Neural cell (in vitro differentiated cells): ENCODE measurements at regions not wholly inside any gene's neighbourhood (a gene's known extent, or its start where the extent isn't known, plus 50 kb on each side); places are given as distances from the start of the nearest gene placed in this dataset.

Experiments used
- H2AFZ ChIP-seq: fragments of 200-600, 300-800 bp; sonication (generic), shearing (Covaris generic); 2 replicates; pipeline ENCODE4 v1.6.0; 2014; ENCODE audit warnings: low read depth, mild to moderate bottlenecking, antibody characterized with exemption, low read length, moderate library complexity
- H3F3A ChIP-seq: fragments of 200-600 bp; shearing (Covaris generic); 2 replicates; pipeline ENCODE4 v1.6.1; 2016; ENCODE audit warnings: mild to moderate bottlenecking, moderate library complexity, mixed read lengths, antibody characterized with exemption, low read length; ENCODE audit not compliant: insufficient read depth, poor library complexity, severe bottlenecking
- H3K27ac ChIP-seq: fragments of 200-600, 300-800 bp; sonication (generic), shearing (Covaris generic); 2 replicates; pipeline ENCODE4 v1.5.1; 2014; ENCODE audit warnings: mild to moderate bottlenecking, low read length, moderate library complexity
- H3K27me3 ChIP-seq: fragments of 300-800, 200-600 bp; sonication (generic), shearing (Covaris generic); 2 replicates; pipeline ENCODE4 v1.6.0; 2014; ENCODE audit warnings: mild to moderate bottlenecking, low read depth, low read length, moderate library complexity; ENCODE audit not compliant: insufficient read depth
- H3K36me3 ChIP-seq: fragments of 300-800, 200-600 bp; sonication (generic), shearing (Covaris generic); 2 replicates; pipeline ENCODE4 v1.5.1; 2014; ENCODE audit warnings: mild to moderate bottlenecking, antibody characterized with exemption, low read length, moderate library complexity; ENCODE audit not compliant: insufficient read depth
- H3K4me2 ChIP-seq: fragments of 300-800, 200-600 bp; sonication (generic), shearing (Covaris generic); 2 replicates; pipeline ENCODE4 v1.6.0; 2014; ENCODE audit warnings: mild to moderate bottlenecking, low read length
- H3K4me3 ChIP-seq: fragments of 300-800, 200-600 bp; sonication (generic), shearing (Covaris generic); 2 replicates; pipeline ENCODE4 v1.5.1; 2014; ENCODE audit warnings: mild to moderate bottlenecking, low read length, moderate library complexity
- H3K79me2 ChIP-seq: fragments of 200-600 bp; shearing (Covaris generic); replicated peaks from 2 replicates; pipeline ENCODE4 v1.6.0; 2014; ENCODE audit warnings: mild to moderate bottlenecking, low read length, moderate library complexity; ENCODE audit not compliant: insufficient read depth
- H3K9ac ChIP-seq: fragments of 300-800, 200-600 bp; sonication (generic), shearing (Covaris generic); 2 replicates; pipeline ENCODE4 v1.6.1; 2016; ENCODE audit warnings: mild to moderate bottlenecking, low read length, mixed read lengths
- H3K9me2 ChIP-seq: fragments of 200-600 bp; shearing (Covaris generic); 2 replicates; pipeline ENCODE4 v1.6.1; 2016; ENCODE audit warnings: mild to moderate bottlenecking, low read length, mixed read lengths; ENCODE audit not compliant: insufficient read depth
- H3K9me3 ChIP-seq: fragments of 200-600, 300-800 bp; sonication (generic), shearing (Covaris generic); 2 replicates; pipeline ENCODE4 v1.6.1; 2016; ENCODE audit warnings: mild to moderate bottlenecking, mixed run types, low read length, moderate library complexity, mixed read lengths
- H4K20me1 ChIP-seq: fragments of 200-600 bp; shearing (Covaris generic); 2 replicates; pipeline ENCODE4 v1.6.1; 2016; ENCODE audit warnings: mild to moderate bottlenecking, mixed run types; ENCODE audit not compliant: insufficient read depth
- EP300 ChIP-seq: fragments of 450-650 bp; conservative IDR thresholded peaks from 2 replicates; pipeline ENCODE4 v1.6.1; 2014; ENCODE audit warnings: antibody characterized with exemption, mild to moderate bottlenecking, moderate library complexity; ENCODE audit not compliant: poor library complexity, severe bottlenecking
- EZH2 ChIP-seq: fragments of 200-600, 300-800 bp; shearing (Covaris generic), sonication (generic); IDR thresholded peaks from 2 replicates; pipeline ENCODE4 v1.6.1; 2014; ENCODE audit warnings: antibody characterized with exemption, low read length, borderline replicate concordance, mild to moderate bottlenecking; ENCODE audit not compliant: insufficient read depth, poor library complexity, severe bottlenecking
- MXI1 ChIP-seq: fragments of 450-650 bp; conservative IDR thresholded peaks from 2 replicates; pipeline ENCODE4 v1.6.1; 2014; ENCODE audit warnings: antibody characterized with exemption, mild to moderate bottlenecking; ENCODE audit not compliant: poor library complexity, severe bottlenecking
- POLR2AphosphoS5 ChIP-seq: IDR thresholded peaks from 2 replicates; pipeline ENCODE4 v1.6.1; 2012
- RAD21 ChIP-seq: fragments of 450-650 bp; conservative IDR thresholded peaks from 2 replicates; pipeline ENCODE4 v1.6.1; 2014; ENCODE audit warnings: antibody characterized with exemption, mild to moderate bottlenecking, moderate library complexity
- SMC3 ChIP-seq: fragments of 450-650 bp; conservative IDR thresholded peaks from 2 replicates; pipeline ENCODE4 v1.6.1; 2014; ENCODE audit warnings: antibody characterized with exemption, mild to moderate bottlenecking, moderate library complexity; ENCODE audit not compliant: poor library complexity
- TAF1 ChIP-seq: IDR thresholded peaks from 2 replicates; pipeline ENCODE4 v1.6.1; 2012; ENCODE audit warnings: low read depth
- TF ChIP-seq, protein P1 (sequence below): IDR thresholded peaks from 2 replicates; pipeline ENCODE4 v1.6.1; 2012; ENCODE audit warnings: borderline replicate concordance
- TF ChIP-seq, protein P2 (sequence below): fragments of 450-650 bp; IDR thresholded peaks from 2 replicates; pipeline ENCODE4 v1.5.1; 2014; ENCODE audit warnings: antibody characterized with exemption, mild to moderate bottlenecking, moderate library complexity; ENCODE audit not compliant: poor library complexity, severe bottlenecking

DNA sequence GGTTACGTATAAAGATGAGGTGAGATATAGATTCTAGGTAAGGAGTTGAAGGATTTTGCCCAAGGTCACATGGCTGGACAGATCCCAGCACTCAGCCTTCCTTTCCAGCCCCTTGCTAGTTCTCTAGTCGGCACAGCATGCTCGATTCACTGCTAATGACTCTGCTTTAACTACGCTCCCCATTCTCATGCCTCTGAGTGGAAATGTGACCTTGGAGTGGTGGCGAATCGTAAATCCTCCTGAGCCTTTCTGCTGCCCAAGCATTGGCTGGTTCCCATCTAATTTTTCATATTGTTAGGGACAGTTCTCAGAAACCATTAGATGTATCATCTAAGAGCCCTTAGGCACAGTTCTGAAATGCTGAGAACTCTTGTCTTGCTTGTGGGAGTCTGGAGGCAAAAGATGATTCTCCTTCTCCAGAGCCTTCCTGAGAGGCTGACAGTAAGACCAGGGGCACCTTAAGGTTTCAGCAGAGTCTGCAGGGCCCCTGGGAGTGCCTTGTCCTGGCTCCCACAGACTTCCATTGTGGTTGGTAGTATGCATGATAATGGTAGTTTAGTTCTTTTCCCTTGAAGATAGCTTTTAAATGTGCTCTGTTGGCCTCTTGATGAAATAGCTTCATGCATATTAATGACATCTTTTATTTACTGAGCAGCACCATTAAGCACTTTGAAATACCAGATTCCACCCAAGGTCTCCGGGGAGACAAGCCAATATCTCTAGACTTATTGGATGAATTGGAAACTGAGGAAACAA lies 377.8 kb upstream of the SLC14A2 start:
- Histone ChIP-seq H3K4me2 (no peak overlapping the region), H3K4me3 (no peak overlapping the region)

DNA sequence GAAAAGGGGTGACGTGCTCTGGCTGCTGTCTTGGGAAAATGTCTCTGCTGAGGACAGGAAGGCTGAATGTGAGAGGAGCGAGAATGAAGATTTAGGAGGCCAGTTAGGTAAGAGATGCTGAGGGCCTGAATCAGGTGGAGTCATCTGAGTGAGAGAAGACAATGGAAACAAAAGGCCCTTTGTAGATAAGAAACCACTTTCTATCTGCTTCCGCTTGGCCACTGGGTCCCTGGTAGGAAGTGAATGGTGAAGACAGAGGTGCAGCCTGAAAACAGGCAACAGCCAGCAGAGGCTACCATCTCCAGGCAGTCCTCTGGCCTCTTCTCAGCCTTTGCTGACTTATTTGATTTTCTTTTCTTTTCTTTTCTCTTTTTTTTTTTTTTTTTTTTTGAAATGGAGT lies 374.0 kb upstream of the SLC14A2 start:
- Histone ChIP-seq H3F3A (no peaks in the 10 kb centered on the region), H3K9ac (no peak overlapping the region), H4K20me1 (no peaks in the 10 kb centered on the region), H3K4me3 (no peak overlapping the region), H3K4me2 (no peak overlapping the region), H3K9me3 (no peaks in the 10 kb centered on the region), H3K36me3 (no peaks in the 10 kb centered on the region), H3K27ac (no peak overlapping the region), H2AFZ (no peak overlapping the region), H3K79me2 (no peaks in the 10 kb centered on the region), H3K9me2 (no peaks in the 10 kb centered on the region), H3K27me3 (no peaks in the 10 kb centered on the region)
- TF ChIP-seq, protein P1, sequence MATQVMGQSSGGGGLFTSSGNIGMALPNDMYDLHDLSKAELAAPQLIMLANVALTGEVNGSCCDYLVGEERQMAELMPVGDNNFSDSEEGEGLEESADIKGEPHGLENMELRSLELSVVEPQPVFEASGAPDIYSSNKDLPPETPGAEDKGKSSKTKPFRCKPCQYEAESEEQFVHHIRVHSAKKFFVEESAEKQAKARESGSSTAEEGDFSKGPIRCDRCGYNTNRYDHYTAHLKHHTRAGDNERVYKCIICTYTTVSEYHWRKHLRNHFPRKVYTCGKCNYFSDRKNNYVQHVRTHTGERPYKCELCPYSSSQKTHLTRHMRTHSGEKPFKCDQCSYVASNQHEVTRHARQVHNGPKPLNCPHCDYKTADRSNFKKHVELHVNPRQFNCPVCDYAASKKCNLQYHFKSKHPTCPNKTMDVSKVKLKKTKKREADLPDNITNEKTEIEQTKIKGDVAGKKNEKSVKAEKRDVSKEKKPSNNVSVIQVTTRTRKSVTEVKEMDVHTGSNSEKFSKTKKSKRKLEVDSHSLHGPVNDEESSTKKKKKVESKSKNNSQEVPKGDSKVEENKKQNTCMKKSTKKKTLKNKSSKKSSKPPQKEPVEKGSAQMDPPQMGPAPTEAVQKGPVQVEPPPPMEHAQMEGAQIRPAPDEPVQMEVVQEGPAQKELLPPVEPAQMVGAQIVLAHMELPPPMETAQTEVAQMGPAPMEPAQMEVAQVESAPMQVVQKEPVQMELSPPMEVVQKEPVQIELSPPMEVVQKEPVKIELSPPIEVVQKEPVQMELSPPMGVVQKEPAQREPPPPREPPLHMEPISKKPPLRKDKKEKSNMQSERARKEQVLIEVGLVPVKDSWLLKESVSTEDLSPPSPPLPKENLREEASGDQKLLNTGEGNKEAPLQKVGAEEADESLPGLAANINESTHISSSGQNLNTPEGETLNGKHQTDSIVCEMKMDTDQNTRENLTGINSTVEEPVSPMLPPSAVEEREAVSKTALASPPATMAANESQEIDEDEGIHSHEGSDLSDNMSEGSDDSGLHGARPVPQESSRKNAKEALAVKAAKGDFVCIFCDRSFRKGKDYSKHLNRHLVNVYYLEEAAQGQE, result no peak
- TF ChIP-seq, protein P2, sequence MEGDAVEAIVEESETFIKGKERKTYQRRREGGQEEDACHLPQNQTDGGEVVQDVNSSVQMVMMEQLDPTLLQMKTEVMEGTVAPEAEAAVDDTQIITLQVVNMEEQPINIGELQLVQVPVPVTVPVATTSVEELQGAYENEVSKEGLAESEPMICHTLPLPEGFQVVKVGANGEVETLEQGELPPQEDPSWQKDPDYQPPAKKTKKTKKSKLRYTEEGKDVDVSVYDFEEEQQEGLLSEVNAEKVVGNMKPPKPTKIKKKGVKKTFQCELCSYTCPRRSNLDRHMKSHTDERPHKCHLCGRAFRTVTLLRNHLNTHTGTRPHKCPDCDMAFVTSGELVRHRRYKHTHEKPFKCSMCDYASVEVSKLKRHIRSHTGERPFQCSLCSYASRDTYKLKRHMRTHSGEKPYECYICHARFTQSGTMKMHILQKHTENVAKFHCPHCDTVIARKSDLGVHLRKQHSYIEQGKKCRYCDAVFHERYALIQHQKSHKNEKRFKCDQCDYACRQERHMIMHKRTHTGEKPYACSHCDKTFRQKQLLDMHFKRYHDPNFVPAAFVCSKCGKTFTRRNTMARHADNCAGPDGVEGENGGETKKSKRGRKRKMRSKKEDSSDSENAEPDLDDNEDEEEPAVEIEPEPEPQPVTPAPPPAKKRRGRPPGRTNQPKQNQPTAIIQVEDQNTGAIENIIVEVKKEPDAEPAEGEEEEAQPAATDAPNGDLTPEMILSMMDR, result no peak
- TF ChIP-seq SMC3 (no peak), EZH2 (no peak), MXI1 (no peak), POLR2AphosphoS5 (no peak), RAD21 (no peak), EP300 (no peak), TAF1 (no peak)

More for the DNA sequence above, 377.8 kb upstream of the SLC14A2 start:
- Histone ChIP-seq H3K36me3 (no peaks in the 10 kb centered on the region), H3K27me3 (no peaks in the 10 kb centered on the region), H3K79me2 (no peaks in the 10 kb centered on the region), H3K9me2 (no peaks in the 10 kb centered on the region), H3F3A (no peaks in the 10 kb centered on the region), H2AFZ (no peak overlapping the region), H3K27ac (no peak overlapping the region), H4K20me1 (no peaks in the 10 kb centered on the region), H3K9me3 (no peaks in the 10 kb centered on the region), H3K9ac (no peak overlapping the region)
- no peak for TF ChIP-seq SMC3
- no peak for TF ChIP-seq POLR2AphosphoS5
- TF ChIP-seq, protein P2, result no peak
- no peak for TF ChIP-seq EZH2
- TF ChIP-seq, protein P1, result no peak
- no peak for TF ChIP-seq EP300
- no peak for TF ChIP-seq RAD21
- no peak for TF ChIP-seq TAF1
- TF ChIP-seq MXI1, result no peak
